Neural crest cell (in vitro differentiated cells): ENCODE measurements at regions not wholly inside any gene's neighbourhood (a gene's known extent, or its start where the extent isn't known, plus 50 kb on each side); places are given as distances from the start of the nearest gene placed in this dataset.

Experiments used
- DNase-seq: peaks from one replicate; pipeline ENCODE4 v3.0.0; 2021; ENCODE audit warnings: low read depth, mixed read lengths, low spot score
- H3K27ac Mint-ChIP-seq: one replicate; pipeline ENCODE4 v1.8.0; 2021; ENCODE audit warnings: mild to moderate bottlenecking, mixed read lengths; ENCODE audit not compliant: unreplicated experiment
- H3K27me3 Mint-ChIP-seq: 2 replicates; pipeline ENCODE4 v1.8.0; 2021; ENCODE audit warnings: low read depth, mild to moderate bottlenecking, mixed read lengths
- H3K36me3 Mint-ChIP-seq: 2 replicates; pipeline ENCODE4 v1.8.0; 2021; ENCODE audit warnings: low read depth, mild to moderate bottlenecking, mixed read lengths
- H3K4me1 Mint-ChIP-seq: 2 replicates; pipeline ENCODE4 v1.8.0; 2021; ENCODE audit warnings: mixed read lengths
- H3K4me3 Mint-ChIP-seq: one replicate; pipeline ENCODE4 v1.8.0; 2021; ENCODE audit warnings: mild to moderate bottlenecking, mixed read lengths
- H3K9me3 Mint-ChIP-seq: 2 replicates; pipeline ENCODE4 v1.8.0; 2021; ENCODE audit warnings: mixed read lengths
- TF ChIP-seq, protein P1 (sequence below): fragments of 200-600 bp; sonication (generic); conservative IDR thresholded peaks from 2 replicates; pipeline ENCODE4 v1.5.0; 2021; ENCODE audit warnings: antibody characterized with exemption, mild to moderate bottlenecking

GRCh38 chr5:152676196-152676595 is 271.1 kb upstream of the NMUR2 start:
- no peaks in the 10 kb centered on the region for H3K9me3 Mint-ChIP-seq
- H3K4me3 Mint-ChIP-seq, result no peak overlapping the region
- H3K27me3 Mint-ChIP-seq, result no peaks in the 10 kb centered on the region
- no peaks in the 10 kb centered on the region for H3K4me1 Mint-ChIP-seq
- TF ChIP-seq, protein P1, sequence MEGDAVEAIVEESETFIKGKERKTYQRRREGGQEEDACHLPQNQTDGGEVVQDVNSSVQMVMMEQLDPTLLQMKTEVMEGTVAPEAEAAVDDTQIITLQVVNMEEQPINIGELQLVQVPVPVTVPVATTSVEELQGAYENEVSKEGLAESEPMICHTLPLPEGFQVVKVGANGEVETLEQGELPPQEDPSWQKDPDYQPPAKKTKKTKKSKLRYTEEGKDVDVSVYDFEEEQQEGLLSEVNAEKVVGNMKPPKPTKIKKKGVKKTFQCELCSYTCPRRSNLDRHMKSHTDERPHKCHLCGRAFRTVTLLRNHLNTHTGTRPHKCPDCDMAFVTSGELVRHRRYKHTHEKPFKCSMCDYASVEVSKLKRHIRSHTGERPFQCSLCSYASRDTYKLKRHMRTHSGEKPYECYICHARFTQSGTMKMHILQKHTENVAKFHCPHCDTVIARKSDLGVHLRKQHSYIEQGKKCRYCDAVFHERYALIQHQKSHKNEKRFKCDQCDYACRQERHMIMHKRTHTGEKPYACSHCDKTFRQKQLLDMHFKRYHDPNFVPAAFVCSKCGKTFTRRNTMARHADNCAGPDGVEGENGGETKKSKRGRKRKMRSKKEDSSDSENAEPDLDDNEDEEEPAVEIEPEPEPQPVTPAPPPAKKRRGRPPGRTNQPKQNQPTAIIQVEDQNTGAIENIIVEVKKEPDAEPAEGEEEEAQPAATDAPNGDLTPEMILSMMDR, result no peak
- DNase-seq, result no peak
- H3K27ac Mint-ChIP-seq, result no peak overlapping the region
- no peaks in the 10 kb centered on the region for H3K36me3 Mint-ChIP-seq

DNA sequence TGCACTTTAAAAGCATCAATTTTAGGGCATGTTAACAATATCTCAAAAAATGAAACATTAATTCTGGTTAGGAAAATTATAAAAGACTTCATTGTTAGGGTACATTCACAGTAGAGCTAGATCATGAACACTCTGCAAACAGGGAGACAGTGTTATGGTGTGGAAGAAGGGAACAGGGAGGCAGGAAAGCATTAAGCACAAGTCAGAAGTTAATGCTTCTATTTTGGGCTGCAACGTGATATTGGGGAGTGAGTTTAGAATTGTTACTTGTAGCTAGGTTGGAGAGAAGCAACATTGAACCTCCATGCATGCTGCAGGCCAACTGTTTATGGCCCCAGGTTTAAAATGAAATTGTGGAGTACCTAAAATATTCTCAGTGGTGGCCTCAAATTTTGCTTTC is 278.1 kb upstream of the NMUR2 start:
- no peak for DNase-seq
- H3K4me3 Mint-ChIP-seq, result no peak overlapping the region
- TF ChIP-seq, protein P1, result no peak
- H3K27me3 Mint-ChIP-seq, result no peaks in the 10 kb centered on the region
- H3K9me3 Mint-ChIP-seq, result peaks cover 21% of the 10 kb centered on the region
- no peak overlapping the region for H3K27ac Mint-ChIP-seq
- H3K4me1 Mint-ChIP-seq, result no peaks in the 10 kb centered on the region
- no peaks in the 10 kb centered on the region for H3K36me3 Mint-ChIP-seq

DNA sequence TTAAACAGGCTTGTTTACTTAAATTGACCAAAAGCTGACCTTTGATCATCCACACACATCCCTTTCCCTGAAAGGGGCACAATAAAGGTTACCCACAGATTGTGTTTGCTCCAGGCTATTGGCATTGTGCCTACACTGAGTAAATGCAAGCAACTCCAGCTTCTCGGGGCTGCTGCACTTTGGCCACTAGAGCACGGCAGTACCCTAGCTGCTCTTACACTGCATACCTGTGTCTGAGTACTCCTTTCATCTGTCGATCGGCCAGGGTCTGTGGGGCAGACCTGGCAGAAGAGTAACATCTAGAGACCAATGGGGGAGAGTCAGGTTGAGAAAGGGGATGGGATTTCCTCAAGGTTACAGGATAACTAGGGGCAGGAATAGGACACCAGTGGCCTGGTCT is 281.9 kb upstream of the NMUR2 start:
- Mint-ChIP-seq H3K4me3 (no peak overlapping the region), H3K36me3 (no peaks in the 10 kb centered on the region), H3K27ac (no peak overlapping the region), H3K4me1 (no peaks in the 10 kb centered on the region), H3K27me3 (no peaks in the 10 kb centered on the region), H3K9me3 (peaks cover 21% of the 10 kb centered on the region)
- TF ChIP-seq, protein P1, result no peak
- DNase-seq, result no peak

GRCh38 chr5:152688561-152689249 is 283.6 kb upstream of the NMUR2 start:
- no peaks in the 10 kb centered on the region for H3K4me1 Mint-ChIP-seq
- TF ChIP-seq, protein P1, result no peak
- H3K36me3 Mint-ChIP-seq, result no peaks in the 10 kb centered on the region
- no peak overlapping the region for H3K27ac Mint-ChIP-seq
- no peak overlapping the region for H3K4me3 Mint-ChIP-seq
- H3K27me3 Mint-ChIP-seq, result no peaks in the 10 kb centered on the region
- H3K9me3 Mint-ChIP-seq, result peaks cover 19% of the 10 kb centered on the region
- no peak for DNase-seq

DNA sequence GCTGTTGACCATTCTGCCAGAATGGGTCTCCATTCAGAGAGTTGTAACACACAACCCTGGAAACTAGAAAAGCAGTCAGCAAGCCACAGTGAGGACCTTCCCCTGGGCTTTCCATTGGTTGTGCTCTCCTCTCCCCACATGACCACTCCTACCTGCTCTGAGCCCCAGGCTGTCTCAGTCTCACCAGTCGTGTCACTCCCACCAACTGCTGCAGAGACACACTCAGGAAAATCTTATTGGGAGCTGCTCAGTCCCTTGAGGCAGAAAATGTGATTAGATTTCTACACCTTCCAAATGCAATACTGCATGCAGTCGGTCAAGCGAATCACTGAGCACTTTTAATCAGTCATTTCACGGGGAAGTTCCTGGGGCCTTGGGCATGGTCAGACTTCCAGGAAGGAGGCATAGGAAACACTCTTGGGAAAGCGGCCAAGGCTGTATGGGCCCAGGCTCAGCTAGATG is 284.2 kb upstream of the NMUR2 start:
- TF ChIP-seq, protein P1, result no peak
- Mint-ChIP-seq H3K36me3 (no peaks in the 10 kb centered on the region), H3K4me3 (no peak overlapping the region), H3K27ac (no peak overlapping the region), H3K4me1 (no peaks in the 10 kb centered on the region), H3K27me3 (no peaks in the 10 kb centered on the region), H3K9me3 (peaks cover 19% of the 10 kb centered on the region)
- DNase-seq, result no peak
